IMR-90 (cell line): ENCODE measurements at regions not wholly inside any gene's neighbourhood (a gene's known extent, or its start where the extent isn't known, plus 50 kb on each side); places are given as distances from the start of the nearest gene placed in this dataset.
"Not testable (repeated sequence)": the region's sequence is repeated elsewhere in the genome, so short reads cannot be mapped to it uniquely, and the experiment has no call there.

Experiments used
- ATAC-seq: fragments of 200-7000 bp; cut with Tn5 transposase; 2 replicates; pipeline ENCODE4 v1.9.1; 2020; ENCODE audit warnings: low read depth, mild to moderate bottlenecking, moderate library complexity
- BruUV-seq: library from RNA; stranded (reverse); fragments of 400-500 nt; replicated peaks from 2 replicates; lab custom pipeline; 2021; lab: Mats Ljungman, UMichigan
- CTCF ChIA-PET: fragments of 300-600 bp; formaldehyde crosslinking; extraction: SDS; loops from one replicate; lab custom pipeline; 2021; ENCODE audit warnings: antibody characterized with exemption; lab: Yijun Ruan, JAX
- POLR2A ChIA-PET: fragments of 300-600 bp; sonication (Branson Sonifier 250); formaldehyde crosslinking; loops from one replicate; lab custom pipeline; 2022; ENCODE audit warnings: antibody characterized with exemption; ENCODE audit not compliant: unreplicated experiment; lab: Charles Lee
- DNase-seq: peaks from one replicate; pipeline ENCODE4 v3.0.0; 2013
- H2AFZ ChIP-seq: replicated peaks from 2 replicates; pipeline ENCODE3; 2013; ENCODE audit warnings: low read length, mild to moderate bottlenecking; ENCODE audit not compliant: poor library complexity
- H2AK5ac ChIP-seq: 2 replicates; pipeline ENCODE4 v1.6.1; 2013; ENCODE audit warnings: low read depth, low read length, inconsistent platforms
- H2AK9ac ChIP-seq: replicated peaks from 2 replicates; pipeline ENCODE3; 2013; ENCODE audit warnings: mild to moderate bottlenecking, low read depth, low read length, moderate library complexity; ENCODE audit not compliant: poor library complexity
- H2BK120ac ChIP-seq: 2 replicates; pipeline ENCODE4 v1.6.1; 2013; ENCODE audit warnings: low read depth, low read length, inconsistent platforms
- H2BK15ac ChIP-seq: 3 replicates; pipeline ENCODE4 v1.6.1; 2013; ENCODE audit warnings: low read depth, low read length, inconsistent platforms
- H2BK20ac ChIP-seq: 2 replicates; pipeline ENCODE4 v1.6.1; 2013; ENCODE audit warnings: low read depth, mild to moderate bottlenecking, inconsistent platforms, low read length, moderate library complexity
- H2BK5ac ChIP-seq: 2 replicates; pipeline ENCODE4 v1.6.1; 2013; ENCODE audit warnings: mild to moderate bottlenecking, low read depth, low read length, inconsistent platforms; ENCODE audit not compliant: poor library complexity, severe bottlenecking
- H3K14ac ChIP-seq: replicated peaks from 2 replicates; pipeline ENCODE4 v1.6.1; 2013; ENCODE audit warnings: low read depth, low read length, inconsistent platforms
- H3K18ac ChIP-seq: 2 replicates; pipeline ENCODE4 v1.6.1; 2013; ENCODE audit warnings: low read depth, low read length, control low read depth
- H3K23ac ChIP-seq: 2 replicates; pipeline ENCODE4 v1.6.1; 2013; ENCODE audit warnings: low read depth, low read length, inconsistent platforms
- H3K27ac ChIP-seq: 2 replicates; pipeline ENCODE4 v1.5.1; 2013; ENCODE audit warnings: mild to moderate bottlenecking, control low read depth, low read length; ENCODE audit not compliant: insufficient read depth
- H3K27me3 ChIP-seq: 2 replicates; pipeline ENCODE4 v1.6.1; 2013; ENCODE audit warnings: low read length; ENCODE audit not compliant: control insufficient read depth, insufficient read depth
- H3K36me3 ChIP-seq: 2 replicates; pipeline ENCODE4 v1.6.1; 2013; ENCODE audit warnings: low read length, mixed read lengths; ENCODE audit not compliant: control insufficient read depth, insufficient read depth
- H3K4ac ChIP-seq: 2 replicates; pipeline ENCODE4 v1.6.1; 2013; ENCODE audit warnings: low read depth, low read length, inconsistent platforms
- H3K4me1 ChIP-seq: 2 replicates; pipeline ENCODE4 v1.6.1; 2013; ENCODE audit warnings: low read length, mixed read lengths; ENCODE audit not compliant: control insufficient read depth, insufficient read depth
- H3K4me2 ChIP-seq: 2 replicates; pipeline ENCODE4 v1.6.1; 2013; ENCODE audit warnings: low read depth, mild to moderate bottlenecking, control low read depth, low read length, moderate library complexity
- H3K4me3 ChIP-seq: 2 replicates; pipeline ENCODE4 v1.5.1; 2013; ENCODE audit warnings: low read depth, mild to moderate bottlenecking, control low read depth, low read length, moderate library complexity; ENCODE audit not compliant: insufficient read depth
- H3K56ac ChIP-seq: 2 replicates; pipeline ENCODE4 v1.6.1; 2013; ENCODE audit warnings: low read length, inconsistent platforms; ENCODE audit not compliant: insufficient read depth; ENCODE audit errors: extremely low read depth
- H3K79me1 ChIP-seq, 2 experiments: 2 replicates each; pipeline ENCODE4 v1.6.1; 2013; ENCODE audit warnings: low read length in 2 of 2, inconsistent platforms in 1 of 2, low read depth in 1 of 2
- H3K9ac ChIP-seq: 2 replicates; pipeline ENCODE4 v1.6.1; 2013; ENCODE audit warnings: low read depth, low read length, control low read depth
- H3K9me1 ChIP-seq: 2 replicates; pipeline ENCODE4 v1.6.1; 2013; ENCODE audit warnings: low read length, inconsistent platforms; ENCODE audit not compliant: insufficient read depth
- H3K9me3 ChIP-seq: 2 replicates; pipeline ENCODE4 v1.6.1; 2013; ENCODE audit warnings: low read length; ENCODE audit not compliant: control insufficient read depth, insufficient read depth
- H4K20me1 ChIP-seq: 2 replicates; pipeline ENCODE4 v1.6.1; 2013; ENCODE audit warnings: low read length, inconsistent platforms; ENCODE audit not compliant: insufficient read depth
- H4K5ac ChIP-seq: 2 replicates; pipeline ENCODE4 v1.6.1; 2013; ENCODE audit warnings: mild to moderate bottlenecking, low read depth, low read length, control low read depth
- H4K8ac ChIP-seq, 2 experiments: 2 replicates each; pipeline ENCODE4 v1.6.1; 2013; ENCODE audit warnings: low read depth in 2 of 2, low read length in 2 of 2, control low read depth in 1 of 2, inconsistent platforms in 1 of 2
- H4K91ac ChIP-seq: 2 replicates; pipeline ENCODE4 v1.6.1; 2013; ENCODE audit warnings: low read depth, low read length, inconsistent platforms; ENCODE audit not compliant: insufficient read depth
- CTCF ChIP-seq: conservative IDR thresholded peaks from 2 replicates; pipeline ENCODE4 v1.5.1; 2012; ENCODE audit warnings: mild to moderate bottlenecking, low read depth, low read length, improper control_type of control experiment
- RCOR1 ChIP-seq: IDR thresholded peaks from 2 replicates; pipeline ENCODE4 v1.6.1; 2012; ENCODE audit warnings: mild to moderate bottlenecking, low read length, improper control_type of control experiment; ENCODE audit not compliant: insufficient replicate concordance
- SMC3 ChIP-seq: fragments of 150-350 bp; IDR thresholded peaks from 2 replicates; pipeline ENCODE4 v1.6.1; 2016; ENCODE audit warnings: low read depth, mild to moderate bottlenecking, antibody characterized with exemption, low read length, moderate library complexity
- WGBS, 2 experiments: methylation state at CpG; one replicate each; pipeline versions ENCODE4 v1.1.5 to v1.1.7; 2013; ENCODE audit warnings: missing lambda C conversion rate in 2 of 2; ENCODE audit not compliant: insufficient read length in 1 of 2; ENCODE audit errors: extremely low coverage in 2 of 2; 5-methylcytosine and 5-hydroxymethylcytosine counted together
- dilution Hi-C: fragments of 300-500 bp; cut with HindIII; formaldehyde crosslinking; loops from one replicate; pipeline ENCODE4 v1.14.3; 2018; ENCODE audit warnings: low sequenced_read_pairs; ENCODE audit not compliant: unreplicated experiment
- in situ Hi-C: fragments of 300-500 bp; cut with MboI; formaldehyde crosslinking; loops from 3 replicates; pipeline ENCODE4 v1.14.3; 2019; ENCODE audit warnings: low sequenced_read_pairs, inconsistent platforms, mixed read lengths
- intact Hi-C: fragments of 100-400 bp; cut with micrococcal nuclease; formaldehyde crosslinking; loops from 2 replicates; pipeline ENCODE4 v1.10.0; 2022

- Histone ChIP-seq H3K23ac (no peak overlapping the region), H4K91ac (no peak overlapping the region), H3K9me3 (0 out of 2 replicates have a peak, but pooled peaks cover 2% of the 10 kb centered on the region), H4K20me1 (no peaks in the 10 kb centered on the region), H3K9ac (no peak overlapping the region), H2BK15ac (no peak overlapping the region), H3K14ac (no peak overlapping the region), H2AFZ (no peak overlapping the region), H3K4me2 (no peak overlapping the region), H2AK5ac (no peak overlapping the region), H3K36me3 (no peaks in the 10 kb centered on the region), H2BK20ac (no peak overlapping the region), H3K18ac (no peak overlapping the region), H2AK9ac (no peak overlapping the region), H3K4ac (no peak overlapping the region), H2BK120ac (no peak overlapping the region), H2BK5ac (no peak overlapping the region), H3K27ac (no peak overlapping the region), H3K4me3 (no peak overlapping the region), H3K79me1 (no peaks in the 10 kb centered on the region), H4K8ac (no peak overlapping the region), H3K4me1 (no peaks in the 10 kb centered on the region), H3K56ac (no peak overlapping the region), H3K9me1 (no peaks in the 10 kb centered on the region), H4K5ac (no peak overlapping the region), H3K27me3 (no peaks in the 10 kb centered on the region)
- TF ChIP-seq SMC3 (no peak), RCOR1 (no peak), CTCF (no peak)
- CTCF ChIA-PET: no interaction called here
- ATAC-seq (no peak), DNase-seq (no peak)
- in situ Hi-C loops: no loop called here
- BruUV-seq: no TSS peak
- dilution Hi-C loops: no loop called here
- intact Hi-C loops: no loop called here
- POLR2A ChIA-PET: no interaction called here
- no CpG with 5 or more reads among the region's 4 CpGs for WGBS, 2 experiments
Measured at GRCh38 chr4:148608968-148609367, 166.8 kb upstream of the NR3C2 start.

GRCh38 chr4:148598418-148599207 lies 156.4 kb upstream of the NR3C2 start:
- H3K56ac ChIP-seq, BruUV-seq, H3K79me1 ChIP-seq, POLR2A ChIA-PET, H4K91ac ChIP-seq, H2AK5ac ChIP-seq, intact Hi-C loops, H2BK20ac ChIP-seq, H2AK9ac ChIP-seq, H3K23ac ChIP-seq, H2AFZ ChIP-seq, H3K9ac ChIP-seq, H3K4me2 ChIP-seq, DNase-seq, H4K20me1 ChIP-seq, H3K27me3 ChIP-seq, H4K5ac ChIP-seq, in situ Hi-C loops, H2BK15ac ChIP-seq, H3K9me3 ChIP-seq, H3K36me3 ChIP-seq, H3K9me1 ChIP-seq, H2BK120ac ChIP-seq, H3K14ac ChIP-seq, H3K4me3 ChIP-seq, H3K27ac ChIP-seq, H2BK5ac ChIP-seq, H3K18ac ChIP-seq, H3K4me1 ChIP-seq, H4K8ac ChIP-seq, CTCF ChIA-PET, ATAC-seq, dilution Hi-C loops, H3K4ac ChIP-seq: not testable (repeated sequence)
- WGBS, 2 experiments: 72% methylated on average over 5 of the region's 14 CpGs; no CpG with 5 or more reads in 1 of the 2 experiments
